WERI-Rb-1 (cell line): ENCODE measurements at regions not wholly inside any gene's neighbourhood (a gene's known extent, or its start where the extent isn't known, plus 50 kb on each side); places are given as distances from the start of the nearest gene placed in this dataset.

Experiments
- DNase-seq: peaks from one replicate; pipeline ENCODE4 v3.0.0-alpha.2; 2020
- H3K27ac ChIP-seq: fragments of 250-450 bp; sonication (Bioruptor Pico); 2 replicates; pipeline ENCODE4 v1.5.1; 2020; ENCODE audit warnings: mild to moderate bottlenecking, moderate library complexity
- H3K27me3 ChIP-seq: fragments of 250-450 bp; sonication (Bioruptor Pico); 2 replicates; pipeline ENCODE4 v1.5.1; 2021; ENCODE audit warnings: mild to moderate bottlenecking, low read depth, moderate library complexity; ENCODE audit not compliant: insufficient read depth, severe bottlenecking
- H3K36me3 ChIP-seq: fragments of 250-450 bp; sonication (Bioruptor Pico); 2 replicates; pipeline ENCODE4 v1.5.1; 2020; ENCODE audit warnings: mild to moderate bottlenecking, moderate library complexity
- H3K4me3 ChIP-seq: 2 replicates; pipeline ENCODE4 v1.5.1; 2011; ENCODE audit warnings: low read depth, mild to moderate bottlenecking, control low read depth, low read length
- H3K9me3 ChIP-seq: fragments of 250-450 bp; sonication (Bioruptor Pico); 2 replicates; pipeline ENCODE4 v1.5.1; 2021; ENCODE audit warnings: mild to moderate bottlenecking, moderate library complexity; ENCODE audit not compliant: severe bottlenecking
- CTCF ChIP-seq: IDR thresholded peaks from 2 replicates; pipeline ENCODE4 v1.5.1; 2011; ENCODE audit warnings: low read depth, mild to moderate bottlenecking, control low read depth, inconsistent platforms, low read length

- Histone ChIP-seq H3K27ac (no peak overlapping the region), H3K27me3 (peaks cover 44% of the 10 kb centered on the region), H3K36me3 (no peaks in the 10 kb centered on the region), H3K4me3 (no peak overlapping the region), H3K9me3 (no peaks in the 10 kb centered on the region)
- no peak for DNase-seq
- no peak for TF ChIP-seq CTCF
These were observed 273.9 kb upstream of the ADAMTS16 start for GRCh38 chr5:4866131-4866659.

GRCh38 chr5:4866817-4867216, 273.3 kb upstream of the ADAMTS16 start:
- no peaks in the 10 kb centered on the region for H3K36me3 ChIP-seq
- H3K9me3 ChIP-seq = no peaks in the 10 kb centered on the region
- peaks cover 50% of the 10 kb centered on the region for H3K27me3 ChIP-seq
- no peak for DNase-seq
- no peak overlapping the region for H3K27ac ChIP-seq
- no peak overlapping the region for H3K4me3 ChIP-seq
- no peak for TF ChIP-seq CTCF

DNA sequence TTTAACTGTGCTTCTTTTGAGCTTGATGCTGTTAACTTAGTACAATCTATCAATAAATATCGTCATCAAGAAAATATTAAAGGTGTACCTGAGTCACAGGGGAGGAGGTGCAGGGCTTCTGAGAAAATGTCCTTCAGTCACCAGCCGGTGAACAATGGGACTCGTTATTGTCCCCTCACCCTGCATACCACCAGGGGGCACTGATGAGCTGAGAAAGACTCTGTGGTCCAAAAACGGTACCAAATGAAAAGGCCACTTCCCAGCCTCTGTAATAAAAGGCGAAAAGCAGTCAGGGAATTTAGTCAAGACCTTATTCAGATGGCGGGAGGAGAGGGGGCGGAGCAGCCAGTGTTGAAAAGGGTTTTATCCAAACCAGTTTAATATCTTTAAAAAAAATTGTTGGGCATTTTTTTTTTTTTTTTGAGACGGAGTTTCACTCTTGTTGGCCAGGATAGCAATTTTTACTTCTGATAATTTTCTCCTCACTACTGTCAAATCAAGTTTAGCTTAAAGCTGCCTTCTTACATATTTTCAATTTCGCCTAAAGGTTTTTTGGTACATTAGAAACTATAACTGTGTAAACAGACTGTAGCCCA, 271.9 kb upstream of the ADAMTS16 start:
- no peaks in the 10 kb centered on the region for H3K9me3 ChIP-seq
- peaks cover 60% of the 10 kb centered on the region for H3K27me3 ChIP-seq
- H3K4me3 ChIP-seq = no peak overlapping the region
- H3K27ac ChIP-seq = no peak overlapping the region
- DNase-seq = peak; percentile 80
- H3K36me3 ChIP-seq = no peaks in the 10 kb centered on the region
- TF ChIP-seq CTCF = peak; percentile 91

DNA sequence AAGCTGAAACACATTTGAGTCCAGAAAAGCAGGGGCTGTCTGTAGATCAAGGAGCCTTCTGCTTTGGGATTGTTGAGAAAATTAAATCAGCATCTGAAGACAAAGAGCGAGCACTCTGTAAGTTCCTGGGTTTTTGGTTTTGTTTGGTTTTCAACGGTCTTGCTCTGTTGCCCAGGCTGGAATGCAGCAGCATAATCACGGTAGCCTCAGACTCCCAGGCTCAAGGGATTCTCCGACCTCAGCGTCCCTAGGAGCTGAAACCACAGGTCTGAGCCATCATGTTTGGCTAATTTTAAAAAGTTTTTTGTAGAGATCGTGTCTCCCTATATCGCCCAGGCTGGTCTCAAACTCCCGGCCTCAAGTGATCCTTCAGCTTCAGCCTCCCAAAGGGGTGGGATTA, 266.5 kb upstream of the ADAMTS16 start:
- Histone ChIP-seq H3K27ac (no peak overlapping the region), H3K27me3 (peaks cover 97% of the 10 kb centered on the region), H3K4me3 (no peak overlapping the region), H3K36me3 (no peaks in the 10 kb centered on the region), H3K9me3 (no peaks in the 10 kb centered on the region)
- no peak for TF ChIP-seq CTCF
- DNase-seq = no peak

DNA sequence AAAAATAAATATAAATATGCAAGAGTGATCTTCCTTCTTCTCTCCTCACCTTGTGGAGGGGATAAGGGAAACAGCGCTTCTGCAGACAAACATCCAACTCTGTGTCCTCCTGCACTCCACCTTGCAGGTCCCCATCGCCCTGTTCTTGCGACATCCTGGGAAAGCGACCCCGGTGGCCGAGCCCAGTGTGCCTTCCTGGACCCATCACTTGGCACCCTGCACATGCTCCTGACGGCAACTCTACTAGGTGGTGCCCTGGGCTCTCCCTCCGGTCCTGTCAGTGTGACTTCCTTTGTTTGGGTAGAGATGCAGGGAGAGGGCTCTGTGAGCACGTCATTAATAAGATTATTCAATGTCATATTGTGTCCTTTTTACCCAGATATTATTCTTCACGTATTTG, 266.0 kb upstream of the ADAMTS16 start:
- Histone ChIP-seq H3K4me3 (no peak overlapping the region), H3K36me3 (no peaks in the 10 kb centered on the region), H3K27ac (no peak overlapping the region), H3K9me3 (no peaks in the 10 kb centered on the region), H3K27me3 (peaks cover 97% of the 10 kb centered on the region)
- no peak for TF ChIP-seq CTCF
- no peak for DNase-seq

DNA sequence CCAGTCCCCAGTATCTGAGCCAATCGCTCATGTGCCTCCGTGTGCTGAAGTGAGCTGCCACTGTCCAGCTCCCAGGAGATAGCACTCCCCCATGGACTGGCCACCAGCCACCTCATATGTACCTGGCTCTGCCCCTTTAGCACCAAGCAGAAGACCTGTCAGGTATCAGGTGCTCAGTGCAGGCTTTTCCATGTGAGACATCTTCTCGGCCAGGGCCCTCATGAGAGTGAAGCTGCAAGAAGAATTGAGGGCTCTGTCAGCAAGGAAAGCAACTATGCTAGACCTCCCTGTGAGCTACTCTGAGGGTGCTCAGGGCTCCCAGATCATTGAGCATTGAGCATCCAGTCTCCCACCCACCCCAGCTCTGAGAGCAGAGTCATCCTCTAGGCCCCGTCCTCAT, 264.2 kb upstream of the ADAMTS16 start:
- H3K27ac ChIP-seq = no peak overlapping the region
- no peaks in the 10 kb centered on the region for H3K9me3 ChIP-seq
- no peak for DNase-seq
- TF ChIP-seq CTCF = no peak
- no peaks in the 10 kb centered on the region for H3K36me3 ChIP-seq
- no peak overlapping the region for H3K4me3 ChIP-seq
- H3K27me3 ChIP-seq = peaks cover 97% of the 10 kb centered on the region
